Hepatic stellate cell (primary cell): ENCODE measurements at regions not wholly inside any gene's neighbourhood (a gene's known extent, or its start where the extent isn't known, plus 50 kb on each side); places are given as distances from the start of the nearest gene placed in this dataset.

ENCODE experiments used
- DNase-seq: peaks from one replicate; pipeline ENCODE4 v3.0.0; 2011; ENCODE audit warnings: low spot score

DNA sequence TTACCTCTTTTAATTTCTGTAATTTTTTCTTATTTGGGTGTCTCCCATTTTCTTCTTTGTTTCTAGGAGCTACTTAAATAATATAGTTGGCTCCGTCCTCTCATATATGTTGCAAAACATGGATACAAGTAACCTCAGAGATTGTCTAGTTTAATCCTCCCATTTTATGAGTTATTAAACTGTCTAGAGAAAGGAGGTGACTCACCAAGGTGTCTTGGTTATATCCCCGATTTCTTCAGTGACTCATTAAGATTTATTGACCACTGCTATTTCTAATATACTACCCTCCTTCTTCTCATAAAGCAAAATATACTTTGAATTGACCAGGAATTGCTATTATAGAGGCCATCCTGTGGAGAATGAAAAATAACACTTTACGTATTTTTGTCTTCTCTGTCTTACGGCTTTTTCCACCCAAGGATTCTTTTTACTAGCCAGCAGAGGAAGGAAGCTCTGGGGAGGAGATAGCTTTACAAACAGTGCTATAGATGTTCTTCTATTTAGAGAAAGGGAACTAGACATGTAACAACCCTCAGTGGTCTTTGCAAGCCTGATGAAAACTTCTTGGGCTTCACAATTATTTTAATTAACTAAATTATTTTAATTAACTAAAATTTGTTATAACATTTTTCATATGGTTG, 300.4 kb upstream of the TNP1 start:
- DNase-seq = no peak

GRCh38 chr2:217158928-217159327, 299.1 kb upstream of the TNP1 start:
- no peak for DNase-seq

DNA sequence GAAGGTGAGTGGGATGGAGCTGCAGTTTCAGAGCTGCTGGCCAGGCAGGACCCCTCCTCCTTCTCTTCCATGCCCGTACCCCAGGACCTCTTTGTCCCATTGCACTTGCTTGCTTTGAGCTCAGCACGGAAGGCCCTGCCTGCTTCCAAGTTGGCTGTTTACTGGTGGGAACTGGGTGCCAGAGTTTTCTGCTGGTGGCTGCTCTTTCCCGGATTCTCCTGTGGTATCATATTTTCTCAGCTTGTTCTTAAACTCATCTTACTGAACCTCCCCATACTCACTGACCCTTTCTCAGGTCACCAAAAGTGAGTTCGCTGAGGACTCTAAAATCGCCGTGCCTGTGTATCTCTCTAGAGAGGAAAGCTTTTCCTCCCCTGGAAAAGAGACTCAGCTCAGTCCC, 297.7 kb upstream of the TNP1 start:
- DNase-seq = no peak

DNA sequence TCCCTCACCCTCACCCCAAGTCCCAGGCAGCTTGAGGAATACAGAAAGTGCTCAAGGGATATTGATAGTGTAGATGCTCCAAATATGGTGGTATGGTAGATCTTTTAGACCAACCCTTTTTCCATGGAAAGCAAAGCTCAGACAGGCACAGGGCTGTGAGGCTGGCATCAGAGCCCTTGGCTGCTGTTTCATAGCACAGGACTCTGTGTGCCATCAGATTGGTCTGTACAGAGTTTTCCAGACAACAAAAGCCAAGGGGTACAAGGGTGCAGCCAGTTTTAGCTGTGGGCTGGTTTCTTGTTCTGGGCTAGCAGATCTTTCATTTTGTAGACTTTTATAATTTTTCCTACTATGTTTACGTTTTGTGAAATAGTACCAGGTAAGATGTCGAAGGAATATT, 296.9 kb upstream of the TNP1 start:
- no peak for DNase-seq

DNA sequence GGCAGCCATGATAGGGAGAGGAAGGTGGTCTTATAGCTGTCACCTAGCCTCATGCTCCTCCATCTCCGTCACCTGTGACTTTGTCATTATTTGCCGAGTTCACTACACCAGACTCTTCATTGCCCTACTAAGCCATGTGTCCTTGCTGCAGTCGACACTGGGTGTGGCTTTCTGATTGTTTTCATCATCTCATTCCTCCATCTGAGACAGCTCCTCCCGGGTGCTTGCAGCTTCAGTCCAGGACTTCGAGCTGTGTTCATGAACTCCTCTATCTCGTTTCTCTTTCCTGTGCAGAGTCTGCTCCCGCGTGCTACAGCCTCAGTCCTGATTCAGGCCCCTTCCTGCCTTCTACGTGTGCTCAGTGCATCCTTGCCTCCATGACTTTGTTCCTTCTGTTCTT, 295.1 kb upstream of the TNP1 start:
- DNase-seq = no peak

GRCh38 chr2:217153510-217153909, 293.6 kb upstream of the TNP1 start:
- DNase-seq = no peak

GRCh38 chr2:217152831-217153230, 293.0 kb upstream of the TNP1 start:
- no peak for DNase-seq

DNA sequence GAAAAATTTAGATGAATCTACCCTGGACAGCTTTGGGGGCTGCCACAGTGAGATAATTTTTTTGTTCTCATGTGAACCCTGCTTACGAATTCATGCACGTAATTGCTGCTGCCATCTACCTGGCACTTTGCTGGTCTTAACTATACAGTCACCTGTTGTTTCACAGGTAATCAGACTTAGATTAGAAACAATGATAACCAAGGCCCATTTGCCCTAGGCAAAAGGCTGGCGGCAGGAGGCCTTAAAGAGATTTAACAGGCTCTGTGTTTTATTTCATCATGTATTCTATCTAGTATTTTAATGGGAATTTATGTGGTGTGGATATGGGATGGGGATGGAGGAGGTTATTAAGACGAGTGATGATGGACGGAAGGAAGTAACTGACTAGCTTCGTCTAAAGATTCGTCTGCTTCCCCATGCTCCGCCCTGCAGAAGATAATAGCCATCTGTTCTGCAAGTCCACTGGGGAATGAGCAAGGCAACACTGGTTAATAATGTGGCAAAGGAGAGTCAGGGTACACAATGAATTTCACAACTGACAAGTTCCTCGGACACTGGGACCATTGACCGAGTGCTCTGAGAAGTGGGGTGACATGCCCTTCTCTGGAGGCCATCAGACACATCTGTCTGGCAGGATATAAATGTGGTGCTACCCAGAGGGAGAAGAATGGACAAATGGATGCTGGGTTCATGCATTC, 291.8 kb upstream of the TNP1 start:
- DNase-seq = no peak

DNA sequence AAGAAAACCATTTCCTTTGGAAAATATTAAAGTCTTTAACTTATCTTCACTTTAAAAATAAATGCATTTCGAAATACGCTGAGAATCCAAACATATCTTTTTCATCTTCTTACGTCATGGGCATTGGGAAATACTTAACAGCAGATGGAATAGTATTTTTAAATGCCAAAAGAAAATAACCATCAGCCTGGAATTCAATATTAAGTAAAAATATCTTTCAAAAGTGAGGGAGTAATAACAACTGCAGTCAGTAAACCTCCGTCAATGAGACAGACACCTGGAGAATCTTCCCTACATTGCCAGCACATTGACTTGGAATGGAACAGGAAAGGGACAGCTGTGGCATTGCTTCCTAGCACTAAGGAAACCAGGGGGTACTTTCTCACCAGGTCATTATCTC, 290.4 kb upstream of the TNP1 start:
- DNase-seq = no peak

DNA sequence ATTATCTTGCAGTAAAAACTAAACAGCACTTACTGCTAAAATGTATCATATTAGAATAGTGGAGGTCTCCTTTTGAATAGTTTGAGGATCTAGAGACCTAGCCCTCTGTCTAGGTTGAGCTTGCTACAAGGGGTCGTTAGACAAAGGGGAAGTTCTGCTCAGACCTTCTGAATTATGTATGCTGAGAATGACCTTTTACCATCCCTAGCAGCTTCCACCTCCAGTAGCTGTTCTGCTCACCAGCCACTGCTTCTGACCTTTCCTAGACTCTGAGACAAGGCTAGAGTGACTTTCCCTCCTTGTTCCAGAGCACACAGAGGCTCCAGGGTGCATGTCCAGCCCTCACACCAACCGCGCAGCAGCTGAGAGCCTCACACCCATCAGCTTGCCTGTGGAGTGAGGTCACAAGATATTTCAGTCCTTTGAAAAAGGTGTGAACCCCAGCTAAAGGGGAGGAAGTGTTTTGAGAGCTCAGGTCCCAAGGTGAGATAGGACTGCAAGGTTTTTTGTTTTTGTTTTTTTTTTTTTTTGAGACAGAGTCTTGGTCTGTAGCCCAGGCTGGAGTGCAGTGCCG, 289.3 kb upstream of the TNP1 start:
- no peak for DNase-seq

DNA sequence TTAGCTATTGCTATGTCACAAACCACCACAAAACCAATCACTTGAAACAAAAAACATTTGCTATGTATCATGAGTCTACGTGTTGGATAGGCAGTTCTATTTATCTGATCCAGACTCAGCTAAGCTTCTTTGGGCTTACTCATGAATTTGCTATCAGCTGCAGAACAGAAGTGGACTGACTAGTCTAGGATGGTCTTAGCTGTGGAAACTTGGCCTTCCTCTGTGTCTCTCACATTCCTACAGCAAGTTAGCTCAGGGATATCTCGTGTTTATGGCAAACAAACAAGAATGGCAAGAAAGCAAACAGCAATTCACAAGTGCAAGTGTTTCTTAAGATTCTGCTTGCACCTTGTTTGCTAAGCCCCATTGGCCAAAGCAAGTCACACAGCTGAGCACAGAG, 288.0 kb upstream of the TNP1 start:
- DNase-seq = no peak

DNA sequence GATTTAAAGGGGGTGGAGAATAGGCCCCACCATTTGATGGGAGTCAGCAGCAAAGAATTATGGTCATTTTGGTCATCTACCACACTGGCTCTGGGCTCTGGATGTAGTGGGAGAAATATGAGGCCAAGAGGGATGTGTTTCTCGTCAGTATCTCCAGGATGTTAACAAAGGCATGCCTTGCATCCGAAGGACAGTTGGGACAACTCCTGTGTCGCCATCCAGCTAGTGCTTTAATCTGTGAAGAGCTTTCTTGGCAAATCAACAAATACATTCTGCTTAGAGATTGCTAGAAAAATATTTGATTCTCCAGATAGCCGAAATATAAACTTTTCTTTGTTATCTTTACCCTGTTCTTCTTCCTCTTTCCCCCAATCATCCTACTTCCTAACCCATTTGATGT, 287.1 kb upstream of the TNP1 start:
- DNase-seq = no peak

DNA sequence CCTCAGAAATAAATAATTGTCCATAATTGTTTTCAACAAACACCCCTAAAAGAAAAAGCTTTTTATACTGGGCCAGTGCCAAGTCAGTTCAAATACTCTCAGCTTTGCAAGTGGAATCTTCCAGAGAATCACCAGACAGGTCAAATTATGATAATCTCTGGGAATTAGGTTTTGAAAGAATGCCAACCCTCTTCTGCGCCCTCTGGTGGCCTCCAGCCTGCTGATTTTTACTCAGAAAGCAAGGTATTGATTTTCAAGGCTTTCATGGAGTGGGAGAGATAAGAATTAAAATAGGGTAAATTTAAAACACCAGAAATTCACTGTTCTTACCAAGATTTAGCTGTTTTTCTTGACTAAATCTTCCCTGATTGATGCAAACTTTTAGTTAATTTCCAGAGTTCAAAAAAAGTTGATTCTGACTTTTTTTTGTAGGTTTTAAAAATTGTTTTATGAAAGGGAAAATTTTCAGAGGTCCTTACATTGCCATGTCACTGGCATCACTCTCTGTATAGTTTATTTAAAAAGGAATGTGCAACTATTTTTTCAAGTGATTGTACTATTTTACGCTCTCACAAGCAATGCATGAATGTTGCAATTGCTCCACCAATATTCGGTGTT, 282.9 kb upstream of the TNP1 start:
- DNase-seq = no peak

GRCh38 chr2:217138284-217138683, 278.4 kb upstream of the TNP1 start:
- DNase-seq = no peak

GRCh38 chr2:217127744-217128143, 267.9 kb upstream of the TNP1 start:
- DNase-seq = no peak

GRCh38 chr2:217125014-217125413, 265.1 kb upstream of the TNP1 start:
- no peak for DNase-seq

DNA sequence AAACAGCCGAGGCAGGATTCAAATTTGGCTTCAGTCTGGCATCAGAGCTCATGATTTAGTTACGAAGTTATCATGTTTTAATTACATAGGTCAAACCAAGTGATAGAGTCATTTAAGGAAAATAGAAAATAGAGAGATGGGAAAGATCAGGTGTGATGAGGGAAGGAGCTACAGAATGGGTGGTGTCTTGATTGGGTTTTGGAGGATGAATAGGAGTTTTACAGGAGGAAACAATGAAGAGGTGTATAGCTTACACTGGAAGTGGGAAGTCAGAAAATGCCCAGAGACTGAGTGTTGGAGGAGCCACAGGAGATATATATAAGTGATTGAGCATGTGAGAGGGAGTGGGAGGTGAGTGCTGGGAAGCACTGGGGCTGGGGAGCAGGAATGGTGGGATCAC, 264.2 kb upstream of the TNP1 start:
- no peak for DNase-seq

- no peak for DNase-seq
These were observed 261.7 kb upstream of the TNP1 start for GRCh38 chr2:217121565-217121964.

GRCh38 chr2:217120429-217120828, 260.6 kb upstream of the TNP1 start:
- DNase-seq = no peak

DNA sequence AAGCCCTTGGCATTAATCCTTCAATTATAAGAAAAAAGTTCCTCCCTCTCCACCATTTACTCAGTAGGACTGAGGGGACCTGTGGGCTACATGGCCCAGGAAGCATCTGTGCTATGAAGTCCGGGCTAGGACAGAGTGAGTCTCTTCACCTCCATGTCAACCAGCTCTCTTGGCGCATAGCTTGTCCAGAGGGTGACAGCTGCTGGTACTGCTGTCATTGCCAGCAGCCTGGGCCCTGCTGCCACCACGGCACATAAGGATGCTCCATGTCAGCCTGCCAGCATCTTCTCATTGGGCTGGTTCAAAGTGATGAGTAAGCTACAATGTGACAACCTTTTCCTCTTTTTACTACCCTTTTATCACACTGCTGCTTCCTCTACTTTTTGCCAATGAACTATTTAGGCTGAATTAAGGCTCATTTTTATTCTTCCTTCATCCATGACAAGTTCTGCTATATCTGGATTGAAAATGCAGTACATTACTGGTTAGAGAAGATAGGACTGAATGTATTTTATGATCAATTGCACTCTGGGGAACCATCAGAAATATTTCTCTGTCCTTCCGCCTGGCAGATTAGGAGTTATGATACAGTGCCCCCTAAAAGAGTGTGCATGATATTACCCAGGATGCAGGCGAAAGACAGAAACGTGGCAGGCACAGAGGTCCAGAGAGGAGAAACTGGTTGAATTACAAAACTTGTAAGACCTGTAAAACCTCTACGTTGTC, 258.9 kb upstream of the TNP1 start:
- DNase-seq = no peak

GRCh38 chr2:217117523-217117922, 257.7 kb upstream of the TNP1 start:
- no peak for DNase-seq

DNA sequence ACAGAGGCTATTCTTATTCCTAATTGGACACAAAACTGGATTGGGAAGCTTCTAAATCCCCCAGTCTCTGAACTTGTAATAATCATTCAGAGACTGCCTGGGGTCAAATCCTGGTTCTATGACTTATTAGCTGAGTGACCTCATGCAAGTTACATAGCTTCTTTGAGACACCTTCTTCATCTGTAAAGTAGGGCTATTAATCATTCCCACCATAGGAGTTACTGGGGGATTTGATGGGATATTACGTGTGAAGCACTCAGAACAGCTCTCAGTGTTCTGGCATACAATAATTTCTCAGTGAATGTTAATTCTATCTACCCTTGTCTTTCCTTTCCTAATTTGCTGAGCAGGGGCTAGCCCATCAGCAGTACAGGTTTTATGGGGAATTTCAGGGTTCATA, 256.7 kb upstream of the TNP1 start:
- DNase-seq = no peak

DNA sequence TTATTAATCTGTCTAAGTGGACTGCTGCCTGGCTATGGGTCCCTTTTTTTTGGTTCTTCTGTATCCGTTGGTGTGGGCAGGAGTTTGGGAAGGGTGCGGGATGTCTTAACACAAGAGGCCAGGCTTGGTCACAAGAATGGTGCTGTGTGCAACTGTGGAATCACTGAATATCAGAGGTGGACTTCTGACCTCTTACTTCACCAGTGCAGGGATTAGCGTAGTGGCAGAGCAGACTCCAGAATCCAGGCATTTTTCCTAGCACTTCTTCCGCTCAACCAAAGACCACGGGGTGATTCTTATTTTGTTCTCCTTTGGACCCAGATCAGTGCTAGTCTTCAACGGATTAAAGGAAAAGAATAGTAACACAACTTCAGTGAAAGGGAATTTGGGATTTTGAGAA, 254.3 kb upstream of the TNP1 start:
- no peak for DNase-seq
